ENCODE measurements at regions not wholly inside any gene's neighbourhood (a gene's known extent, or its start where the extent isn't known, plus 50 kb on each side); places are given as distances from the start of the nearest gene placed in this dataset.

- no peak overlapping the region for H3K27ac ChIP-seq
- no peak overlapping the region for H3K4me3 ChIP-seq
- peaks cover 3 to 4% of the 10 kb centered on the region in 2 donors for H3K4me1 ChIP-seq
- H3K36me3 ChIP-seq = peaks cover 25 to 38% of the 10 kb centered on the region in 2 donors
- DNase-seq (ENCODE audit: low spot score in 2 of 2) = no peak
- no peak for TF ChIP-seq CTCF (IDR thresholded peaks at IDR 0.05)
- H3K9me3 ChIP-seq = no peaks in the 10 kb centered on the region
- H3K27me3 ChIP-seq = no peaks in the 10 kb centered on the region
- intact Hi-C loops (cut with DNase I) = no loop called here
These were observed 104.0 kb downstream of the NCOR2 start for GRCh38 chr12:124463341-124463921.

GRCh38 chr12:124462750-124463149 lies 104.7 kb downstream of the NCOR2 start:
- H3K36me3 ChIP-seq = peaks cover 25 to 38% of the 10 kb centered on the region in 2 donors

GRCh38 chr12:124461851-124462623 lies 105.4 kb downstream of the NCOR2 start:
- Histone ChIP-seq H3K9me3 (no peaks in the 10 kb centered on the region), H3K27me3 (no peaks in the 10 kb centered on the region), H3K36me3 (peaks cover 25 to 38% of the 10 kb centered on the region in 2 donors), H3K27ac (no peak overlapping the region), H3K4me3 (no peak overlapping the region), H3K4me1 (peaks cover 14 to 16% of the 10 kb centered on the region in 2 donors)
- TF ChIP-seq CTCF (IDR thresholded peaks at IDR 0.05) = no peak
- intact Hi-C loops (cut with DNase I) = no loop called here
- no peak for DNase-seq (ENCODE audit: low spot score in 2 of 2)

More at GRCh38 chr12:124462750-124463149, 104.7 kb downstream of the NCOR2 start:
- no peak for DNase-seq (ENCODE audit: low spot score in 2 of 2)
- TF ChIP-seq CTCF (IDR thresholded peaks at IDR 0.05) = no peak
- H3K27ac ChIP-seq = no peak overlapping the region
- no peaks in the 10 kb centered on the region for H3K27me3 ChIP-seq
- no peaks in the 10 kb centered on the region for H3K9me3 ChIP-seq
- peaks cover 10 to 11% of the 10 kb centered on the region in 2 donors for H3K4me1 ChIP-seq
- no peak overlapping the region for H3K4me3 ChIP-seq
- intact Hi-C loops (cut with DNase I) = no loop called here

- peaks cover 21 to 22% of the 10 kb centered on the region in 2 donors for H3K4me1 ChIP-seq
- no peak overlapping the region for H3K27ac ChIP-seq
- no peaks in the 10 kb centered on the region for H3K27me3 ChIP-seq
- no peak overlapping the region for H3K4me3 ChIP-seq
- intact Hi-C loops (cut with DNase I) = no loop called here
- peaks cover 25 to 34% of the 10 kb centered on the region in 2 donors for H3K36me3 ChIP-seq
- H3K9me3 ChIP-seq = no peaks in the 10 kb centered on the region
- no peak for TF ChIP-seq CTCF (IDR thresholded peaks at IDR 0.05)
- no peak for DNase-seq (ENCODE audit: low spot score in 2 of 2)
These were observed 106.2 kb downstream of the NCOR2 start for GRCh38 chr12:124461241-124461673.

GRCh38 chr12:124460771-124461170 lies 106.6 kb downstream of the NCOR2 start:
- H3K4me1 ChIP-seq = peaks cover 21 to 24% of the 10 kb centered on the region in 2 donors
- H3K27me3 ChIP-seq = no peaks in the 10 kb centered on the region
- peaks cover 25 to 29% of the 10 kb centered on the region in 2 donors for H3K36me3 ChIP-seq
- TF ChIP-seq CTCF (IDR thresholded peaks at IDR 0.05) = no peak
- no peaks in the 10 kb centered on the region for H3K9me3 ChIP-seq
- H3K4me3 ChIP-seq = no peak overlapping the region
- intact Hi-C loops (cut with DNase I) = no loop called here
- DNase-seq (ENCODE audit: low spot score in 2 of 2) = no peak
- H3K27ac ChIP-seq = no peak overlapping the region
